Small intestine (tissue), 7 donors: ENCODE measurements at regions not wholly inside any gene's neighbourhood (a gene's known extent, or its start where the extent isn't known, plus 50 kb on each side); places are given as distances from the start of the nearest gene placed in this dataset.

Experiments
- DNase-seq, 2 donors: peaks; one replicate each; pipeline versions ENCODE4 v3.0.0 to v3.0.0-alpha.2; 2013
- FAIRE-seq: peaks from 2 replicates; lab custom pipeline; 2012; peaks lifted over from hg19 to GRCh38; lab: Jason Lieb, UNC
- H3K27ac ChIP-seq, 3 donors: one replicate each; pipeline ENCODE4 v1.5.1; 2013; ENCODE audit warnings: low read length in 2 of 3, mild to moderate bottlenecking in 2 of 3, control low read depth in 1 of 3, inconsistent platforms in 1 of 3, low read depth in 1 of 3, moderate library complexity in 1 of 3
- H3K27me3 ChIP-seq, 3 donors: one replicate each; pipeline ENCODE4 v1.6.1; 2013; ENCODE audit warnings: low read length in 3 of 3, inconsistent platforms in 1 of 3; ENCODE audit not compliant: control insufficient read depth in 3 of 3, insufficient read depth in 3 of 3
- H3K36me3 ChIP-seq, 3 donors: one replicate each; pipeline ENCODE4 v1.6.1; 2013; ENCODE audit warnings: low read length in 3 of 3, inconsistent platforms in 1 of 3, low read depth in 1 of 3, mild to moderate bottlenecking in 1 of 3, moderate library complexity in 1 of 3; ENCODE audit not compliant: control insufficient read depth in 3 of 3, insufficient read depth in 2 of 3
- H3K4me1 ChIP-seq, 3 donors: one replicate each; pipeline ENCODE4 v1.6.1; 2013; ENCODE audit warnings: low read length in 2 of 3, inconsistent platforms in 1 of 3, low read depth in 1 of 3, mild to moderate bottlenecking in 1 of 3, moderate library complexity in 1 of 3; ENCODE audit not compliant: control insufficient read depth in 3 of 3, insufficient read depth in 2 of 3
- H3K4me3 ChIP-seq, 3 donors: one replicate each; pipeline ENCODE4 v1.5.1; 2013; ENCODE audit warnings: low read length in 3 of 3, control low read depth in 1 of 3, inconsistent platforms in 1 of 3, low read depth in 1 of 3, mild to moderate bottlenecking in 1 of 3, moderate library complexity in 1 of 3
- H3K9me3 ChIP-seq, 2 donors: one replicate each; pipeline ENCODE4 v1.6.1; 2013; ENCODE audit warnings: low read depth in 1 of 2, low read length in 1 of 2; ENCODE audit not compliant: control insufficient read depth in 2 of 2, insufficient read depth in 1 of 2
- WGBS, 3 donors: extraction: QIAGEN DNeasy Blood & Tissue Kit; methylation state at CpG; one replicate each; pipeline ENCODE4 v1.1.7; 2013; 5-methylcytosine and 5-hydroxymethylcytosine counted together
- donor health status: healthy with polysubstance abuse.
- donor health status: control.
- donor health status: control.
- donor health status: Bipolar disorder and iron deficiency.
- donor health status: healthy.

DNA sequence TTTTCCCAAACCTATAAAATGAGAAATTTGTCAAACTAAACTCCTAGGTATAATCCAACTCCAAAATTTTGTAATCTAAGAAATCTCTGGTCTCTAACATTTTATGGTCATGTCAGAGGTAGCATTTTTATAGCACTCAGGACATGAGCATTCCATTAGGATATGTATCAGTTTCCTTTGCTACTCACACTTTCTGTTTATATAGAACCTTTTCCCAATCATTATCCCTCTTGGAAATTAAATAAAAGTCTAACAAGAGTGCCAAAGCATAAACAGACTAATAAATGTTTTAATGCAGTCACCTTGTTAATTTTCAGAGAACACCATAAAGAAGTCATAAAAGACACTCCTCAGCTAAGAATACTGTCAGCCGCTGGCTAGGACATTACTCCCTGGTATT, 300.0 kb upstream of the CWC22 start:
- Histone ChIP-seq H3K36me3 (no peaks in the 10 kb centered on the region), H3K27ac (no peak overlapping the region), H3K27me3 (no peaks in the 10 kb centered on the region), H3K4me1 (no peaks in the 10 kb centered on the region), H3K4me3 (no peak overlapping the region), H3K9me3 (no peaks in the 10 kb centered on the region)
- FAIRE-seq (no peak), DNase-seq (no peak)
- 85 to 97% (median 86%) methylated on average over 1 of the region's 1 CpG for WGBS, 3 donors

- H3K27ac ChIP-seq, result no peak overlapping the region
- H3K4me3 ChIP-seq, result no peak overlapping the region
- 51 to 64% (median 52%) methylated on average over 2 of the region's 2 CpGs for WGBS, 3 donors
- no peaks in the 10 kb centered on the region for H3K4me1 ChIP-seq
- H3K27me3 ChIP-seq, result no peaks in the 10 kb centered on the region
- no peaks in the 10 kb centered on the region for H3K9me3 ChIP-seq
- H3K36me3 ChIP-seq, result no peaks in the 10 kb centered on the region
- DNase-seq (no peak), FAIRE-seq (no peak)
Observed at GRCh38 chr2:180306346-180306745, 299.2 kb upstream of the CWC22 start.

GRCh38 chr2:180291552-180292421, 284.7 kb upstream of the CWC22 start:
- 51 to 80% (median 59%) methylated on average over 6 of the region's 6 CpGs for WGBS, 3 donors
- Histone ChIP-seq H3K9me3 (no peaks in the 10 kb centered on the region), H3K36me3 (no peaks in the 10 kb centered on the region), H3K4me1 (no peaks in the 10 kb centered on the region), H3K27ac (no peak overlapping the region), H3K27me3 (no peaks in the 10 kb centered on the region), H3K4me3 (no peak overlapping the region)
- FAIRE-seq, result no peak
- no peak for DNase-seq

- no peak overlapping the region for H3K27ac ChIP-seq
- H3K9me3 ChIP-seq, result no peaks in the 10 kb centered on the region
- H3K36me3 ChIP-seq, result no peaks in the 10 kb centered on the region
- H3K4me3 ChIP-seq, result no peak overlapping the region
- no peaks in the 10 kb centered on the region for H3K27me3 ChIP-seq
- DNase-seq (no peak), FAIRE-seq (no peak)
- whole genome bisulfite sequencing, 3 donors, result 23 to 47% (median 32%) methylated on average over 2 of the region's 2 CpGs
- H3K4me1 ChIP-seq, result no peaks in the 10 kb centered on the region
Observed at GRCh38 chr2:180291060-180291459, 284.0 kb upstream of the CWC22 start.

DNA sequence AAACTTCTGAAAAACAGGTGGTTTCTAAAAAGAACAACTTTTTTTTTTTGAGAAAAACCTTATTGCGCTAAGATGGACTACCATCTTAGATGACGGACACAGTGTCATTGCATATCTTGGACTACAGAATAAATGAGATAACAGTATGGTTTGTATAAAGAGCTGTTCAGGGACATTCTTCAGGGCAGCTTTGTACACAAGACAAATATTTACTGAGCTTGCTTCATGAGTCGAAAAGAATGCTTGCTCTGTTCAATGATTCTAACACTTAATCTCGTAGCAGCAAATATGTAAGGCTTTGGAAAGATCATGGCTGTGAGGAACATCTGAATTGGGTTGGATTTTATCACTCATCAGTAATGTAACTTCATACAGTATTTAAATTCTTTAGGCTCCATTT, 282.5 kb upstream of the CWC22 start:
- Histone ChIP-seq H3K27me3 (no peaks in the 10 kb centered on the region), H3K36me3 (no peaks in the 10 kb centered on the region), H3K9me3 (no peaks in the 10 kb centered on the region), H3K4me1 (no peaks in the 10 kb centered on the region), H3K27ac (no peak overlapping the region), H3K4me3 (no peak overlapping the region)
- no peak for FAIRE-seq
- DNase-seq, result no peak
- 42 to 59% (median 59%) methylated on average over 4 of the region's 4 CpGs for WGBS, 3 donors

DNA sequence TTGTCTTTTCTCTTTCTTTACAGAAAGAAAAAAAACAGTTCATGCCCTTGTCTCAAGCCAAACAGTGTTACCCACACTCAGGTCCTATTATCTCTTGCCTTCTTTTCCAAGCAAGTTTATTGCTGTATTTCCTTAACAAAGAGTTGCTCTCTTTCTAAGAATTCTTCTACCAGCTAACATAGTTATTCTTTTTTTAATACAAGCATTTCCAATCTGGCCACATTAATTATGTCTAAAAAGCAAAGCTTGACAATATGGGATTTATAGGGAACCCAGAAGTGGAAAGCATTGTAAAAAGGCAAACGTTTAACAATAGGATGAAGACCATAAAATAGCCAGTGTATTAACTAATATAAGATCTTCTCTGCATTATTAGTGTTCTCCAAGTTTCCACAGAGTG, 272.5 kb upstream of the CWC22 start:
- Histone ChIP-seq H3K27me3 (no peaks in the 10 kb centered on the region), H3K27ac (no peak overlapping the region), H3K36me3 (no peaks in the 10 kb centered on the region), H3K4me3 (no peak overlapping the region), H3K9me3 (peaks cover 0 to 3% of the 10 kb centered on the region in 2 donors), H3K4me1 (no peaks in the 10 kb centered on the region)
- WGBS, 3 donors, result 51 to 61% (median 58%) methylated on average over 1 of the region's 1 CpG
- no peak for DNase-seq
- FAIRE-seq, result no peak

DNA sequence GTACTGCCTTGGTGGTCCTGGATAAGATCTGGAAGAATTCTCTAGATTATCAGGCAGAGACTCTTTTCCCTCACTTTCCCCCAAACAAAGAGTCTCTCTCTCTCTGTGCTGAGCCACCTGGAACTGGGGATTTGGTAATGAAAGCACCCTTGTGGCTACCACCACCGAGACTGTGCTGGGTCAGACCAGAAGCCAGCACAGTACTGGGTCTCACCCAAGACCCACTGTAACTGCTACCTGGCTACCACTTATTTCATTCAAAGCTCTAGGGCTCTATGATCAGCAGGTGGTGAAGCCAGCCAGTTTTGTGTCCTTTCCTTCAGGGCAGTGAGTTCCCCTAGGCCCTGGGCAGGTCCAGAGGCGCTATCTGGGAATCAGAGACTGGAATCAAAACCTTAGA, 269.6 kb upstream of the CWC22 start:
- no peaks in the 10 kb centered on the region for H3K27me3 ChIP-seq
- no peak overlapping the region for H3K27ac ChIP-seq
- DNase-seq (no peak), FAIRE-seq (no peak)
- 51 to 71% (median 57%) methylated on average over 2 of the region's 2 CpGs for WGBS, 3 donors
- no peaks in the 10 kb centered on the region for H3K4me1 ChIP-seq
- no peaks in the 10 kb centered on the region for H3K36me3 ChIP-seq
- no peak overlapping the region for H3K4me3 ChIP-seq
- H3K9me3 ChIP-seq, result peaks cover 0 to 3% of the 10 kb centered on the region in 2 donors

DNA sequence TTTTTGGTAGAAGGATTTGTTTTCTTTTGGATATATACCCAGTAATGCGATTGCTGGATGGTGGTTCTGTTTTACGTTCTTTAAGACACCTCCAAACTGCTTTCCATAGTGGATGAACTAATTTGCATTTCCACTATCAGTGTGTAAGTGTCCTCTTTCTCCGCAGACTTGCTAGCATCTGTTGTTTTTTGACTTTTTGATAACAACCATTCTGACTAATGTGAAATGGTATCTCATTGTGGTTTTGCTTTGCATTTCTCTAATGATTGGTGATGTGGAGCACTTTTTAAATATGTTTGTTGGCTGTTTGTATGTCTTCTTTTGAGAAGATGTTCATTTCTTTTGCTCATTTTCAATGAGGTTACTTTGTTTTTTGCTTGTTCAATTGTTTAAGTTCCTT, 260.9 kb upstream of the CWC22 start:
- 79 to 91% (median 86%) methylated on average over 3 of the region's 3 CpGs for WGBS, 3 donors
- Histone ChIP-seq H3K4me1 (no peaks in the 10 kb centered on the region), H3K27ac (no peak overlapping the region), H3K36me3 (no peaks in the 10 kb centered on the region), H3K4me3 (no peak overlapping the region), H3K27me3 (no peaks in the 10 kb centered on the region), H3K9me3 (no peaks in the 10 kb centered on the region)
- DNase-seq, result no peak
- no peak for FAIRE-seq

DNA sequence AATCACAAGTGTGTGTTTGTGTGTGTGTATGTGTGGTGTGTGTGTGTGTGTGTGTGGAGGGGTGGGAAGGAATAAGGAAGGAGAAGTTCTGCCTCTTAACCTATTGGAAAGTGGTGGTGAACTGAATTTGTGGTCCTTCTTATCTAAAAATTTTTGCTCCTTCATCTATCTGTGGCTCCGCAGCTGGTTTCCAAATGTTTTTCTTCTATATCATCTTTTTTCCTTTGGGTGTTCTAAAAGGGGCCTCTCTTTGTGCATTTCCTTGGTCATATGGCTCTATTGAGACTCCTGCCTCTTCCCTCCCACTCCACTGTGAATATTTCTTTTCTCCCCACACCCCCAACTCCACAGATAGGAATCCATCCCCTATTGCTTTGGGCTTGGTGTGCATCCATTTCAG, 254.9 kb upstream of the CWC22 start:
- no peak for FAIRE-seq
- no peaks in the 10 kb centered on the region for H3K4me1 ChIP-seq
- peaks cover 0 to 3% of the 10 kb centered on the region in 2 donors for H3K9me3 ChIP-seq
- DNase-seq, result no peak
- no peak overlapping the region for H3K4me3 ChIP-seq
- H3K36me3 ChIP-seq, result no peaks in the 10 kb centered on the region
- no peaks in the 10 kb centered on the region for H3K27me3 ChIP-seq
- WGBS, 3 donors, result 89 to 94% (median 90%) methylated on average over 1 of the region's 1 CpG
- H3K27ac ChIP-seq, result no peak overlapping the region
